22Rv1 (cell line): ENCODE measurements at regions not wholly inside any gene's neighbourhood (a gene's known extent, or its start where the extent isn't known, plus 50 kb on each side); places are given as distances from the start of the nearest gene placed in this dataset.

Experiments
- CTCF ChIP-seq: fragments of 450-650 bp; IDR thresholded peaks from 2 replicates; pipeline ENCODE4 v1.5.1; 2017; ENCODE audit warnings: mild to moderate bottlenecking
- ZFX ChIP-seq: fragments of 450-650 bp; IDR thresholded peaks from 2 replicates; pipeline ENCODE4 v1.6.1; 2017; ENCODE audit warnings: antibody characterized with exemption, borderline replicate concordance

DNA sequence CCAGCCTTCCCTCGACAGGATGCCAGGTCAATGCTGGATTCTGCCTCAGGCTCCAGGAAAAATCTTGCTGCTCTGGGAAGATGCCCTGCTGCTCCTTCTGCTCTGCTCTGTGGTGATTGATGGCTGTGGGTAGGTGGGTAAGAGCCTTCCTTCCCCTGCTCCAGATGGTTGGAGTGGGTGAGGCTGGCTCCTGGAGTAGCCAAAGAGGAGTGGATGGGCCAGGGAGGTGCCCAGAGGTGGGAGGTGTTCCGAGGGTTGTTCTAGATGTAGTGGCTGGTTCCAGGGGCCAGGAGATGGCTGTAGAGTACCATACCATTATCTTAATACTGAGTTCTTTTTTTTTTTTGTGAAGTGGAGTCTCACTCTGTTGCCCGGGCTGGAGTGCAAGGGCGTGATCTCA, 99.6 kb upstream of the THY1 start:
- no peak for TF ChIP-seq CTCF
- no peak for TF ChIP-seq ZFX
